KMS-11 (cell line): ENCODE measurements at regions not wholly inside any gene's neighbourhood (a gene's known extent, or its start where the extent isn't known, plus 50 kb on each side); places are given as distances from the start of the nearest gene placed in this dataset.
"Not testable (repeated sequence)": the region's sequence is repeated elsewhere in the genome, so short reads cannot be mapped to it uniquely, and the experiment has no call there.

Source experiments
- H2AFZ ChIP-seq: fragments of 200-600 bp; sonication (generic); 2 replicates; pipeline ENCODE4 v1.6.1; 2016; ENCODE audit warnings: antibody characterized with exemption, mixed run types, low read depth
- H3K27ac ChIP-seq: fragments of 200-600 bp; sonication (generic); 2 replicates; pipeline ENCODE4 v1.6.1; 2016; ENCODE audit warnings: mild to moderate bottlenecking, mixed run types
- H3K27me3 ChIP-seq: fragments of 200-600 bp; sonication (generic); 2 replicates; pipeline ENCODE4 v1.6.1; 2017; ENCODE audit warnings: mild to moderate bottlenecking, low read depth, mixed run types, moderate library complexity; ENCODE audit not compliant: insufficient read depth
- H3K36me3 ChIP-seq: fragments of 200-600 bp; sonication (generic); 2 replicates; pipeline ENCODE4 v1.6.1; 2017; ENCODE audit warnings: mild to moderate bottlenecking, mixed run types; ENCODE audit not compliant: insufficient read depth
- H3K4me1 ChIP-seq: fragments of 200-600 bp; sonication (generic); 2 replicates; pipeline ENCODE4 v1.6.1; 2016; ENCODE audit warnings: mild to moderate bottlenecking, low read depth, mixed run types; ENCODE audit not compliant: poor library complexity, severe bottlenecking
- H3K4me2 ChIP-seq: fragments of 200-600 bp; sonication (generic); 2 replicates; pipeline ENCODE4 v1.7.0; 2016; ENCODE audit warnings: mild to moderate bottlenecking, mixed run types
- H3K4me3 ChIP-seq: fragments of 200-600 bp; sonication (generic); IDR thresholded peaks from 2 replicates; pipeline ENCODE4 v1.6.1; 2017; ENCODE audit warnings: low read depth, low read length, mixed read lengths; ENCODE audit not compliant: insufficient read depth
- H3K79me2 ChIP-seq: fragments of 200-600 bp; sonication (generic); 2 replicates; pipeline ENCODE4 v1.6.1; 2016; ENCODE audit warnings: low read depth, mixed run types; ENCODE audit not compliant: insufficient read depth
- H3K9ac ChIP-seq: fragments of 200-600 bp; sonication (generic); 2 replicates; pipeline ENCODE4 v1.6.1; 2016; ENCODE audit warnings: mild to moderate bottlenecking, mixed run types
- H4K20me1 ChIP-seq: fragments of 200-600 bp; sonication (generic); 2 replicates; pipeline ENCODE4 v1.6.1; 2016; ENCODE audit warnings: mild to moderate bottlenecking, mixed run types; ENCODE audit not compliant: insufficient read depth
- TF ChIP-seq, protein P1 (sequence below): fragments of 200-600 bp; sonication (generic); conservative IDR thresholded peaks from 2 replicates; pipeline ENCODE4 v1.6.1; 2017; ENCODE audit warnings: low read depth, mild to moderate bottlenecking, antibody characterized with exemption, low read length, moderate library complexity, mixed read lengths

DNA sequence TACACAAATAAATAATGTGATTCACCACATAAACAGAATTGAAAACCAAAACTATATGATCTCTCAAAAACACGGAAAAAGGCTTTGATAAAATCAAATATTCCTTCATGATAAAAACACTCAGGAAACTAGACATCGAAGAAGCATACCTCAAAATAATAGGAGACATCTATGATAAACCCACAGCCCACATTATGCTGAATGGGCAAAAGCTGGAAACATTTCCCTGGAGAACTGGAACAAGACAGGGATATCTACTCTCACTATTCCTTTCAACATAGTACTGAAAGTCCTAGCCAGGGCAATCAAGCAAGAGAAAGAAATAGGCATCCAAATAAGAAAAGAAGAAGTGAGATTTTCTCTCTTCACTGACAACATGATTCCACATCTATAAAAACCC is 371.5 kb upstream of the ATXN7L3B start:
- Histone ChIP-seq H3K27ac (no peak overlapping the region), H3K36me3 (no peaks in the 10 kb centered on the region), H3K4me3 (no peak overlapping the region), H3K9ac (no peak overlapping the region), H3K79me2 (no peaks in the 10 kb centered on the region), H4K20me1 (no peaks in the 10 kb centered on the region), H3K27me3 (no peaks in the 10 kb centered on the region), H3K4me1 (no peaks in the 10 kb centered on the region), H2AFZ (no peak overlapping the region), H3K4me2 (no peak overlapping the region)
- TF ChIP-seq, protein P1, sequence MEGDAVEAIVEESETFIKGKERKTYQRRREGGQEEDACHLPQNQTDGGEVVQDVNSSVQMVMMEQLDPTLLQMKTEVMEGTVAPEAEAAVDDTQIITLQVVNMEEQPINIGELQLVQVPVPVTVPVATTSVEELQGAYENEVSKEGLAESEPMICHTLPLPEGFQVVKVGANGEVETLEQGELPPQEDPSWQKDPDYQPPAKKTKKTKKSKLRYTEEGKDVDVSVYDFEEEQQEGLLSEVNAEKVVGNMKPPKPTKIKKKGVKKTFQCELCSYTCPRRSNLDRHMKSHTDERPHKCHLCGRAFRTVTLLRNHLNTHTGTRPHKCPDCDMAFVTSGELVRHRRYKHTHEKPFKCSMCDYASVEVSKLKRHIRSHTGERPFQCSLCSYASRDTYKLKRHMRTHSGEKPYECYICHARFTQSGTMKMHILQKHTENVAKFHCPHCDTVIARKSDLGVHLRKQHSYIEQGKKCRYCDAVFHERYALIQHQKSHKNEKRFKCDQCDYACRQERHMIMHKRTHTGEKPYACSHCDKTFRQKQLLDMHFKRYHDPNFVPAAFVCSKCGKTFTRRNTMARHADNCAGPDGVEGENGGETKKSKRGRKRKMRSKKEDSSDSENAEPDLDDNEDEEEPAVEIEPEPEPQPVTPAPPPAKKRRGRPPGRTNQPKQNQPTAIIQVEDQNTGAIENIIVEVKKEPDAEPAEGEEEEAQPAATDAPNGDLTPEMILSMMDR, result no peak

DNA sequence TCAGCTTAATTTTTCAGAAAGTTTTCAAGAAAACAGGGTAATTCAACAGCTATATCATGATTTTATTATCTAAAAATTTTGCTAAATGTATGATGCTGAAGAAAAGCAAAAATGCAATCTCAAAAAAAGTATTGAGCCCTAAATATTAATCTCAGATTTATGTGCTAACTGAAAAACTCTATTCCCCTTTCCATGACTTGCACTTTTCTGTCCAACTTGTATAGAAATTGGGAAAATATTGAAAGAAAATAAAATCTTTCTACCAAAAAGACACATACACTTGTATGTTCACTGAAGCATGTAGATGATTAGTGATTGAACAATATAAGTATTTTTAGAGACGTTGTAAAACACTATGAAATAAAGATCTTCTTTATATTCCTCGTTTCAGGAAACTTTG is 368.0 kb upstream of the ATXN7L3B start:
- TF ChIP-seq, protein P1, result no peak
- H4K20me1 ChIP-seq, result no peaks in the 10 kb centered on the region
- no peak overlapping the region for H3K4me2 ChIP-seq
- H3K27ac ChIP-seq, result no peak overlapping the region
- no peaks in the 10 kb centered on the region for H3K4me1 ChIP-seq
- no peaks in the 10 kb centered on the region for H3K79me2 ChIP-seq
- H3K4me3 ChIP-seq, result no peak overlapping the region
- H3K36me3 ChIP-seq, result no peaks in the 10 kb centered on the region
- no peak overlapping the region for H2AFZ ChIP-seq
- no peaks in the 10 kb centered on the region for H3K27me3 ChIP-seq
- H3K9ac ChIP-seq, result no peak overlapping the region

DNA sequence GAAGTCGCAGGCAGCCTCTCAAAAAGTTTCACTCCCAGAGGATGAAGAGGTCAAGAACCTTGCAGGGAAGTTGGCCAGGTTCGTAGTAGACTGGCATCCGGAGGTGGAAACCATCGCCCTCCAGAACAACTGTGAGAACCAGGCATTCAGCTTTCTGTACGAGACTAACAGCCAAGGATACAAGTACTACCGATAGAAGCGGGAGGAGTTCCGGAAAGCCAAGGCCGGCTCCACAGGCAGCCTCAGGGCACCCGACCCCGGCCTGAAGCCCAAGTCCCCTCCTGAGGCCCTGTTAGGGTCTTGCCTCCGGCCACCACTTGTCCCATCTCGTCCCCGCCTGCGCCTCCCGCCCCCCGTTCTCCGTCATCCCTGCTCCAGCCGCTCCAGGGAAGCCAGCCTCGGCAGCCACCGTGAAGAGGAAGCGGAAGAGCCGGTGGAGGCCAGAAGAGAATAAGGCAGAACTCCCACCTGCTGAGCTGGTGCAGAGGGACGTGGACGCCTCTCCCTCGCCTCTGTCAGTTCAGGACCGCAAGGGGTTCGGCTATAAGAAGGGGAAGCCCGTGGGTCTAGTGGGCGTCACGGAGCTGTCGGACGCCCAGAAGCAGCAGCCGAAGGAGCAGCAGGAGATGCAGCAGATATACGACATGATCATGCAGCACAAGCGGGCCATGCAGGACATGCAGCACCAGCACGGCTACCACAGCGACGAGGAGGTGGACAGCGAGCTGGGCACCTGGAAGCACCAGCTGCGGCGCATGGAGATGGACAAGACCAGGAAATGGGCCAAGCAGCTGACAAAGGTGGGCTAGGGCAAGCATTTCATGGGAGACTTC is 366.8 kb upstream of the ATXN7L3B start:
- Histone ChIP-seq H3K79me2 (no peaks in the 10 kb centered on the region), H4K20me1 (no peaks in the 10 kb centered on the region), H3K36me3 (no peaks in the 10 kb centered on the region), H3K4me1 (no peaks in the 10 kb centered on the region), H3K27me3 (no peaks in the 10 kb centered on the region), H3K27ac (no peak overlapping the region), H3K4me3 (no peak overlapping the region), H3K9ac (no peak overlapping the region), H2AFZ (no peak overlapping the region), H3K4me2 (no peak overlapping the region)
- TF ChIP-seq, protein P1, result no peak

DNA sequence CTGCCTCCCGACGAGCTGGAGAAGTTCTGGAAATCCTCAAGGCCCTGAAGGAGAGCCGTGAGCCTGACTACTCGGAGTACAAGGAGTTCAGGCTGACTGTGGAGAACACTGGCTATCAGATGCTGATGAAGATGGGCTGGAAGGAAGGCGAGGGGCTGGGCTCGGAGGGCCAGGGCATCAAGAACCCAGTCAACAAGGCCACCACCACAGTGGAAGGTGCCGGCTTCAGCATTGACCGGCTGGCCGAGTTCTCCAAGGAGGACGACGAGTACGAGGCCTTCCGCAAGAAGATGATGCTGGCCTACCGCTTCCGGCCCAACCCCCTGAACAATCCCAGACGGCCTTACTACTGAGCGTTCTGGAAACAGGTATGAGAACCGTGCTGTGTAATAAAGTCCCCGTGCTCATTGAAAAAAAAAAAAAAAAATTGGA is 366.1 kb upstream of the ATXN7L3B start:
- Histone ChIP-seq H3K9ac (no peak overlapping the region), H2AFZ (no peak overlapping the region)
- TF ChIP-seq, protein P1, result no peak

DNA sequence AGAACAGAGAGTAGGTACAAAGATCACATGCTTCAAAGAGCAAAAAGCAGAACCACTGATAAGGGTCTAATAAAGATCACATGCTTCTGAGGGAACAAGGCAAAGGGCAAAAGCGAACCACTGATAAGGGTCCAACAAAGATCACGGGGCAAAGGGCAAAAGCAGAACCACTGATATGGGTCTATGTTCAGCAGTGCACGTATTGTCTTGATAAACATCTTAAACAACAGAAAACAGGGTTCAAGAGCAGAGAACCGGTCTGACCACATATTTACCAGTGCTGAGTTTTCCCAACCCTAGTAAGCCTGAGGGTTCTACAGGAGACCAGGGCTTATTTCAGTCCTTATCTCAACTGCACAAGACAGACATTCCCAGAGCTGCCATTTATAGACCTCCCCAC is 362.7 kb upstream of the ATXN7L3B start:
- not testable (repeated sequence) for H3K27ac ChIP-seq, H4K20me1 ChIP-seq, H3K9ac ChIP-seq, H3K79me2 ChIP-seq, H3K27me3 ChIP-seq, H3K4me1 ChIP-seq, H3K4me3 ChIP-seq, H3K36me3 ChIP-seq, H2AFZ ChIP-seq, H3K4me2 ChIP-seq

More for the DNA sequence above, 366.1 kb upstream of the ATXN7L3B start:
- no peaks in the 10 kb centered on the region for H3K79me2 ChIP-seq
- no peaks in the 10 kb centered on the region for H3K27me3 ChIP-seq
- no peaks in the 10 kb centered on the region for H4K20me1 ChIP-seq
- H3K4me1 ChIP-seq, result no peaks in the 10 kb centered on the region
- no peak overlapping the region for H3K27ac ChIP-seq
- no peak overlapping the region for H3K4me2 ChIP-seq
- H3K4me3 ChIP-seq, result no peak overlapping the region
- no peaks in the 10 kb centered on the region for H3K36me3 ChIP-seq
